ENCODE measurements at regions not wholly inside any gene's neighbourhood (a gene's known extent, or its start where the extent isn't known, plus 50 kb on each side); places are given as distances from the start of the nearest gene placed in this dataset.
"Not testable (repeated sequence)": the region's sequence is repeated elsewhere in the genome, so short reads cannot be mapped to it uniquely, and the experiment has no call there.

DNA sequence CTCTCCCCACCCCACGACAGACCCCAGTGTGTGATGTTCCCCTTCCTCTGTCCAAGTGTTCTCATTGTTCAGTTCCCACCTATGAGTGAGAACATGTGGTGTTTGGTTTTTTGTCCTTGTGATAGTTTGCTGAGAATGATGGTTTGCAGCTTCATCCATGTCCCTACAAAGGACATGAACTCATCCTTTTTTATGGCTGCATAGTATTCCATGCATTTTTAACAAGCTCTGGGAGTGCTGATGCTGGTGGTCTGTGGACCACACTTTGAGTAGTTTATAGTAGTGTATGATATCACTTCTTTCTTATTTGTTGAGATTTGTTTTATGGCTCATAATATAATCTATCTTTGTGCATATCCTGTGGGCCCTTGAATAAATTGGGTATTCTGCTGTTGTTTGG is 706.2 kb downstream of the GLUD2 start:
- TF ChIP-seq, protein P1, sequence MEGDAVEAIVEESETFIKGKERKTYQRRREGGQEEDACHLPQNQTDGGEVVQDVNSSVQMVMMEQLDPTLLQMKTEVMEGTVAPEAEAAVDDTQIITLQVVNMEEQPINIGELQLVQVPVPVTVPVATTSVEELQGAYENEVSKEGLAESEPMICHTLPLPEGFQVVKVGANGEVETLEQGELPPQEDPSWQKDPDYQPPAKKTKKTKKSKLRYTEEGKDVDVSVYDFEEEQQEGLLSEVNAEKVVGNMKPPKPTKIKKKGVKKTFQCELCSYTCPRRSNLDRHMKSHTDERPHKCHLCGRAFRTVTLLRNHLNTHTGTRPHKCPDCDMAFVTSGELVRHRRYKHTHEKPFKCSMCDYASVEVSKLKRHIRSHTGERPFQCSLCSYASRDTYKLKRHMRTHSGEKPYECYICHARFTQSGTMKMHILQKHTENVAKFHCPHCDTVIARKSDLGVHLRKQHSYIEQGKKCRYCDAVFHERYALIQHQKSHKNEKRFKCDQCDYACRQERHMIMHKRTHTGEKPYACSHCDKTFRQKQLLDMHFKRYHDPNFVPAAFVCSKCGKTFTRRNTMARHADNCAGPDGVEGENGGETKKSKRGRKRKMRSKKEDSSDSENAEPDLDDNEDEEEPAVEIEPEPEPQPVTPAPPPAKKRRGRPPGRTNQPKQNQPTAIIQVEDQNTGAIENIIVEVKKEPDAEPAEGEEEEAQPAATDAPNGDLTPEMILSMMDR (IDR thresholded peaks at IDR 0.05): not testable (repeated sequence)
- not testable (repeated sequence) for TF ChIP-seq POLR2A (IDR thresholded peaks at IDR 0.05)
